ENCODE measurements at regions not wholly inside any gene's neighbourhood (a gene's known extent, or its start where the extent isn't known, plus 50 kb on each side); places are given as distances from the start of the nearest gene placed in this dataset.

- no peak overlapping the region for H3K4me3 ChIP-seq (ENCODE audit: low read length)
- DNase-seq (ENCODE audit: low read depth, low spot score) = no peak
These were observed 157.3 kb downstream of the KIF2B start for GRCh38 chr17:53979991-53980390.

GRCh38 chr17:53996131-53996530, 173.4 kb downstream of the KIF2B start:
- no peak overlapping the region for H3K4me3 ChIP-seq (ENCODE audit: low read length)
- no peak for DNase-seq (ENCODE audit: low read depth, low spot score)

- H3K4me3 ChIP-seq (ENCODE audit: low read length) = no peak overlapping the region
- DNase-seq (ENCODE audit: low read depth, low spot score) = no peak
These were observed 174.2 kb downstream of the KIF2B start for GRCh38 chr17:53996890-53997289.

GRCh38 chr17:54007855-54008254, 185.1 kb downstream of the KIF2B start:
- no peak for DNase-seq (ENCODE audit: low read depth, low spot score)
- no peak overlapping the region for H3K4me3 ChIP-seq (ENCODE audit: low read length)

- no peak overlapping the region for H3K4me3 ChIP-seq (ENCODE audit: low read length)
- no peak for DNase-seq (ENCODE audit: low read depth, low spot score)
These were observed 186.8 kb downstream of the KIF2B start for GRCh38 chr17:54009502-54009901.

GRCh38 chr17:54013072-54013471, 190.3 kb downstream of the KIF2B start:
- H3K4me3 ChIP-seq (ENCODE audit: low read length) = no peak overlapping the region
- no peak for DNase-seq (ENCODE audit: low read depth, low spot score)

GRCh38 chr17:54015734-54016133, 193.0 kb downstream of the KIF2B start:
- no peak for DNase-seq (ENCODE audit: low read depth, low spot score)
- no peak overlapping the region for H3K4me3 ChIP-seq (ENCODE audit: low read length)

- no peak for DNase-seq (ENCODE audit: low read depth, low spot score)
- H3K4me3 ChIP-seq (ENCODE audit: low read length) = no peak overlapping the region
These were observed 198.7 kb downstream of the KIF2B start for GRCh38 chr17:54021418-54021817.

- H3K4me3 ChIP-seq (ENCODE audit: low read length) = no peak overlapping the region
- no peak for DNase-seq (ENCODE audit: low read depth, low spot score)
These were observed 206.4 kb downstream of the KIF2B start for GRCh38 chr17:54028986-54029580.

GRCh38 chr17:54029986-54030385, 207.3 kb downstream of the KIF2B start:
- no peak for DNase-seq (ENCODE audit: low read depth, low spot score)
- H3K4me3 ChIP-seq (ENCODE audit: low read length) = no peak overlapping the region

GRCh38 chr17:54046570-54046969, 223.8 kb downstream of the KIF2B start:
- no peak overlapping the region for H3K4me3 ChIP-seq (ENCODE audit: low read length)
- no peak for DNase-seq (ENCODE audit: low read depth, low spot score)

- no peak overlapping the region for H3K4me3 ChIP-seq (ENCODE audit: low read length)
- DNase-seq (ENCODE audit: low read depth, low spot score) = no peak
These were observed 240.9 kb downstream of the KIF2B start for GRCh38 chr17:54063639-54064038.

- H3K4me3 ChIP-seq (ENCODE audit: low read length) = no peak overlapping the region
- DNase-seq (ENCODE audit: low read depth, low spot score) = no peak
These were observed 262.3 kb downstream of the KIF2B start for GRCh38 chr17:54085020-54085419.

GRCh38 chr17:54085934-54086333, 263.2 kb downstream of the KIF2B start:
- no peak for DNase-seq (ENCODE audit: low read depth, low spot score)
- H3K4me3 ChIP-seq (ENCODE audit: low read length) = no peak overlapping the region

GRCh38 chr17:54096216-54096615, 273.5 kb downstream of the KIF2B start:
- no peak overlapping the region for H3K4me3 ChIP-seq (ENCODE audit: low read length)
- no peak for DNase-seq (ENCODE audit: low read depth, low spot score)

- no peak overlapping the region for H3K4me3 ChIP-seq (ENCODE audit: low read length)
- DNase-seq (ENCODE audit: low read depth, low spot score) = no peak
These were observed 276.5 kb downstream of the KIF2B start for GRCh38 chr17:54099221-54099620.

- DNase-seq (ENCODE audit: low read depth, low spot score) = no peak
- no peak overlapping the region for H3K4me3 ChIP-seq (ENCODE audit: low read length)
These were observed 279.5 kb downstream of the KIF2B start for GRCh38 chr17:54102246-54102645.

- no peak for DNase-seq (ENCODE audit: low read depth, low spot score)
- H3K4me3 ChIP-seq (ENCODE audit: low read length) = no peak overlapping the region
These were observed 288.8 kb downstream of the KIF2B start for GRCh38 chr17:54111576-54111975.

GRCh38 chr17:54117452-54117851, 294.7 kb downstream of the KIF2B start:
- no peak for DNase-seq (ENCODE audit: low read depth, low spot score)
- no peak overlapping the region for H3K4me3 ChIP-seq (ENCODE audit: low read length)

GRCh38 chr17:54124456-54124855, 301.7 kb downstream of the KIF2B start:
- DNase-seq (ENCODE audit: low read depth, low spot score) = no peak
- H3K4me3 ChIP-seq (ENCODE audit: low read length) = no peak overlapping the region

- DNase-seq (ENCODE audit: low read depth, low spot score) = no peak
- H3K4me3 ChIP-seq (ENCODE audit: low read length) = no peak overlapping the region
These were observed 330.7 kb downstream of the KIF2B start for GRCh38 chr17:54153423-54153822.

GRCh38 chr17:54157542-54157941, 334.8 kb downstream of the KIF2B start:
- DNase-seq (ENCODE audit: low read depth, low spot score) = no peak
- no peak overlapping the region for H3K4me3 ChIP-seq (ENCODE audit: low read length)
